Astrocyte (in vitro differentiated cells and primary cell): ENCODE measurements at regions not wholly inside any gene's neighbourhood (a gene's known extent, or its start where the extent isn't known, plus 50 kb on each side); places are given as distances from the start of the nearest gene placed in this dataset.

Source experiments
- DNase-seq: peaks from one replicate; pipeline ENCODE4 v3.0.0-alpha.2; 2010; ENCODE audit warnings: low read depth
- FAIRE-seq: peaks from 2 replicates; lab custom pipeline; 2011; peaks lifted over from hg19 to GRCh38; lab: Jason Lieb, UNC
- H2AFZ ChIP-seq: 2 replicates; pipeline ENCODE4 v1.6.0; 2012; ENCODE audit warnings: low read depth, low read length, inconsistent platforms
- H3K27ac ChIP-seq: 2 replicates; pipeline ENCODE4 v1.5.1; 2011; ENCODE audit warnings: low read depth, low read length, inconsistent platforms
- H3K27me3 ChIP-seq: 2 replicates; pipeline ENCODE4 v1.6.0; 2011; ENCODE audit warnings: low read length, inconsistent platforms; ENCODE audit not compliant: insufficient read depth
- H3K36me3 ChIP-seq: 2 replicates; pipeline ENCODE4 v1.5.1; 2011; ENCODE audit warnings: low read length, inconsistent platforms; ENCODE audit not compliant: insufficient read depth
- H3K4me1 ChIP-seq: 2 replicates; pipeline ENCODE4 v1.5.1; 2011; ENCODE audit warnings: low read length, inconsistent platforms; ENCODE audit not compliant: insufficient read depth
- H3K4me2 ChIP-seq: 2 replicates; pipeline ENCODE4 v1.6.0; 2012; ENCODE audit warnings: low read length, inconsistent platforms
- H3K4me3 ChIP-seq: 2 replicates; pipeline ENCODE4 v1.5.1; 2011; ENCODE audit warnings: low read depth, mild to moderate bottlenecking, low read length, inconsistent platforms; ENCODE audit not compliant: insufficient read depth
- H3K79me2 ChIP-seq: 2 replicates; pipeline ENCODE4 v1.6.0; 2012; ENCODE audit warnings: mild to moderate bottlenecking, low read length, inconsistent platforms; ENCODE audit not compliant: insufficient read depth
- H3K9ac ChIP-seq: 2 replicates; pipeline ENCODE4 v1.6.0; 2012; ENCODE audit warnings: mild to moderate bottlenecking, low read length, inconsistent platforms
- H3K9me3 ChIP-seq: 2 replicates; pipeline ENCODE4 v1.5.1; 2012; ENCODE audit warnings: low read depth, mild to moderate bottlenecking, low read length, inconsistent platforms; ENCODE audit not compliant: insufficient read depth
- H4K20me1 ChIP-seq: 2 replicates; pipeline ENCODE4 v1.6.0; 2012; ENCODE audit warnings: low read length, inconsistent platforms; ENCODE audit not compliant: insufficient read depth
- H3K27ac Mint-ChIP-seq: one replicate; pipeline ENCODE4 v1.8.0; 2021; ENCODE audit warnings: mild to moderate bottlenecking, mixed read lengths; ENCODE audit not compliant: unreplicated experiment
- H3K27me3 Mint-ChIP-seq: one replicate; pipeline ENCODE4 v1.8.0; 2021; ENCODE audit warnings: low read depth, mixed read lengths; ENCODE audit not compliant: unreplicated experiment
- H3K36me3 Mint-ChIP-seq: one replicate; pipeline ENCODE4 v1.8.0; 2021; ENCODE audit warnings: low read depth, mixed read lengths; ENCODE audit not compliant: unreplicated experiment
- H3K4me1 Mint-ChIP-seq: one replicate; pipeline ENCODE4 v1.8.0; 2021; ENCODE audit warnings: low read depth, mixed read lengths; ENCODE audit not compliant: unreplicated experiment
- H3K4me3 Mint-ChIP-seq: one replicate; pipeline ENCODE4 v1.8.0; 2021; ENCODE audit warnings: mild to moderate bottlenecking, moderate library complexity, mixed read lengths; ENCODE audit not compliant: unreplicated experiment
- H3K9me3 Mint-ChIP-seq: one replicate; pipeline ENCODE4 v1.8.0; 2021; ENCODE audit warnings: mild to moderate bottlenecking, mixed read lengths; ENCODE audit not compliant: unreplicated experiment
- EZH2 ChIP-seq: IDR thresholded peaks from 2 replicates; pipeline ENCODE4 v1.6.1; 2012; ENCODE audit warnings: mild to moderate bottlenecking, low read length, inconsistent platforms; ENCODE audit not compliant: insufficient read depth
- TF ChIP-seq, protein P1 (sequence below): IDR thresholded peaks from 2 replicates; pipeline ENCODE4 v1.5.1; 2011; ENCODE audit warnings: low read depth, mild to moderate bottlenecking, inconsistent platforms, low read length, moderate library complexity; ENCODE audit not compliant: insufficient read depth

DNA sequence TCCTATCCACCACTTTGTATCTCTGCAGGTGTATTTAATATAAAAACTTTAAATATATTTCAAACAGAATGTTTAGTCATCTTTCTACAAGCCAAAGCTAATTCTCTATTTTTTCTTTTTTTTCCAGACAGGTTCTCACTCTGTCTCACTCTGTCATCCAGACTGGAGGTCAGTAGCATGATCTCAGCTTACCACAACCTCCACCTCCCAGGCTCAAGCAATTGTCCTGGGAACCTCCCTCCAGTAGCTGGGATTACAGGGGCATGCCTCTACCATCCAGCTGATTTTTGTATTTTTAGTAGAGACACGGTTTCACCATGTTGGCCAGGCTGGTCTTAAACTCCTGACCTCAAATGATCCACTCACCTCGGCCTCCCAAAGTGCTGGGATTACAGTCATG, 202.6 kb downstream of the VGLL3 start:
- Mint-ChIP-seq H3K27ac (no peak overlapping the region), H3K27me3 (no peaks in the 10 kb centered on the region), H3K36me3 (no peaks in the 10 kb centered on the region), H3K4me3 (no peak overlapping the region), H3K9me3 (no peaks in the 10 kb centered on the region), H3K4me1 (peaks cover 13% of the 10 kb centered on the region)
- H3K27me3 ChIP-seq = no peaks in the 10 kb centered on the region
- no peaks in the 10 kb centered on the region for H3K79me2 ChIP-seq
- H3K27ac ChIP-seq = no peak overlapping the region
- H3K4me1 ChIP-seq = peaks cover 16% of the 10 kb centered on the region
- H3K9me3 ChIP-seq = no peaks in the 10 kb centered on the region
- H2AFZ ChIP-seq = no peak overlapping the region
- no peak overlapping the region for H3K4me2 ChIP-seq
- DNase-seq (peak; percentile 50), FAIRE-seq (no peak)
- H3K9ac ChIP-seq = no peak overlapping the region
- TF ChIP-seq, protein P1, sequence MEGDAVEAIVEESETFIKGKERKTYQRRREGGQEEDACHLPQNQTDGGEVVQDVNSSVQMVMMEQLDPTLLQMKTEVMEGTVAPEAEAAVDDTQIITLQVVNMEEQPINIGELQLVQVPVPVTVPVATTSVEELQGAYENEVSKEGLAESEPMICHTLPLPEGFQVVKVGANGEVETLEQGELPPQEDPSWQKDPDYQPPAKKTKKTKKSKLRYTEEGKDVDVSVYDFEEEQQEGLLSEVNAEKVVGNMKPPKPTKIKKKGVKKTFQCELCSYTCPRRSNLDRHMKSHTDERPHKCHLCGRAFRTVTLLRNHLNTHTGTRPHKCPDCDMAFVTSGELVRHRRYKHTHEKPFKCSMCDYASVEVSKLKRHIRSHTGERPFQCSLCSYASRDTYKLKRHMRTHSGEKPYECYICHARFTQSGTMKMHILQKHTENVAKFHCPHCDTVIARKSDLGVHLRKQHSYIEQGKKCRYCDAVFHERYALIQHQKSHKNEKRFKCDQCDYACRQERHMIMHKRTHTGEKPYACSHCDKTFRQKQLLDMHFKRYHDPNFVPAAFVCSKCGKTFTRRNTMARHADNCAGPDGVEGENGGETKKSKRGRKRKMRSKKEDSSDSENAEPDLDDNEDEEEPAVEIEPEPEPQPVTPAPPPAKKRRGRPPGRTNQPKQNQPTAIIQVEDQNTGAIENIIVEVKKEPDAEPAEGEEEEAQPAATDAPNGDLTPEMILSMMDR = no peak
- no peak for TF ChIP-seq EZH2
- no peaks in the 10 kb centered on the region for H3K36me3 ChIP-seq
- no peak overlapping the region for H3K4me3 ChIP-seq
- H4K20me1 ChIP-seq = no peaks in the 10 kb centered on the region

DNA sequence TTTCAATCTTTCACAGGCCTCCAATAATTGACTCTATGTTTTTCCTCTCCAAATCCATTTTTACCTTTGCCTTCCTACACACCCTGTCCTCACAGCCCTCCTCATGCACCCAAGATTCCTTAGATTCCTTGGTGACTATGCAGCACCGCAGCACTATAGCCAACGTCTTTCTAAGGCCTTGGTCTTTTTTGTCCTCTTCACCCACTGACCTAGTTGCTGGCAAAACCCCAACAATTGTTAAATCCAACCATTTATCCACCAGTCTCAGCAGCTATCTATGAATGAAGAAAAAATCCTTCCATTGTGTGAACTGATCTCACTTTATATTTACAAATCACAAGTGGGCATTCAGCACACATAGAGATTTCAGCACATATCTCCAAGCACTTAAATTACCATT, 203.9 kb downstream of the VGLL3 start:
- H3K4me1 ChIP-seq = peaks cover 9% of the 10 kb centered on the region
- H3K27ac ChIP-seq = peak overlapping the region; percentile 51
- H3K27me3 Mint-ChIP-seq = no peaks in the 10 kb centered on the region
- H3K4me1 Mint-ChIP-seq = peaks cover 3% of the 10 kb centered on the region
- no peak overlapping the region for H3K27ac Mint-ChIP-seq
- H3K4me2 ChIP-seq = peak overlapping the region; percentile 65
- no peaks in the 10 kb centered on the region for H4K20me1 ChIP-seq
- H3K9me3 ChIP-seq = no peaks in the 10 kb centered on the region
- no peaks in the 10 kb centered on the region for H3K36me3 ChIP-seq
- no peaks in the 10 kb centered on the region for H3K27me3 ChIP-seq
- FAIRE-seq (no peak), DNase-seq (peak; percentile 78)
- peak overlapping the region; percentile 19 for H2AFZ ChIP-seq
- TF ChIP-seq, protein P1 = no peak
- TF ChIP-seq EZH2 = no peak
- H3K36me3 Mint-ChIP-seq = no peaks in the 10 kb centered on the region
- H3K9ac ChIP-seq = no peak overlapping the region
- no peaks in the 10 kb centered on the region for H3K79me2 ChIP-seq
- H3K4me3 Mint-ChIP-seq = no peak overlapping the region
- no peak overlapping the region for H3K4me3 ChIP-seq
- H3K9me3 Mint-ChIP-seq = no peaks in the 10 kb centered on the region

DNA sequence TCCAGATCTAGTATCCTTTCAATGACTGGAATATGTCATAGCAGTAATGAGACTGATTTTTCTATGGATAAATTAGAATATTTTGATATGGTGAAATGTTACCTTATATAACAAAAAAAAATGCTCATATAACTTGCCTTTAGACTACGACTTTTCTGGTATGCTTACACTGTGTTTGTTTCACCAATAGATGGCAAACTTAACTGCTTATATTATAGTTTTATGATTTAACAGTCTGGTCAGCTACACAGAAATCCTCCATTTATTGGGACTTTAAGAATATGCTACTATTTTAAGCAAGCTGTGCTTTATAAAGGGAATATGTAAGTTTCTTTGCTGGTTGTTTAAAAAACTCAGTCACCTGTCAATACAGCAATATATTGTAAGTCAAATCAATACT, 205.6 kb downstream of the VGLL3 start:
- H3K79me2 ChIP-seq = no peaks in the 10 kb centered on the region
- DNase-seq (peak; percentile 33), FAIRE-seq (peak; percentile 71)
- H3K27me3 ChIP-seq = no peaks in the 10 kb centered on the region
- no peaks in the 10 kb centered on the region for H3K27me3 Mint-ChIP-seq
- H3K4me1 ChIP-seq = peaks cover 9% of the 10 kb centered on the region
- TF ChIP-seq EZH2 = no peak
- TF ChIP-seq, protein P1 = peak; percentile 26
- no peaks in the 10 kb centered on the region for H3K9me3 Mint-ChIP-seq
- H3K4me3 ChIP-seq = no peak overlapping the region
- no peak overlapping the region for H3K9ac ChIP-seq
- no peaks in the 10 kb centered on the region for H3K9me3 ChIP-seq
- no peak overlapping the region for H3K4me2 ChIP-seq
- no peak overlapping the region for H3K27ac Mint-ChIP-seq
- no peak overlapping the region for H2AFZ ChIP-seq
- no peak overlapping the region for H3K27ac ChIP-seq
- H3K36me3 ChIP-seq = no peaks in the 10 kb centered on the region
- no peaks in the 10 kb centered on the region for H3K36me3 Mint-ChIP-seq
- peaks cover 3% of the 10 kb centered on the region for H3K4me1 Mint-ChIP-seq
- no peak overlapping the region for H3K4me3 Mint-ChIP-seq
- no peaks in the 10 kb centered on the region for H4K20me1 ChIP-seq
